Nephron (organoid): ENCODE measurements at regions not wholly inside any gene's neighbourhood (a gene's known extent, or its start where the extent isn't known, plus 50 kb on each side); places are given as distances from the start of the nearest gene placed in this dataset.

Experiments
- H3K27ac Mint-ChIP-seq, 3 experiments: 2 replicates each; pipeline ENCODE4 v1.8.0; 2020; ENCODE audit warnings: mixed read lengths in 3 of 3, mild to moderate bottlenecking in 2 of 3, moderate library complexity in 1 of 3
- H3K27me3 Mint-ChIP-seq: 2 replicates; pipeline ENCODE4 v1.8.0; 2021; ENCODE audit warnings: low read depth, mild to moderate bottlenecking, moderate library complexity, mixed read lengths
- H3K36me3 Mint-ChIP-seq: 2 replicates; pipeline ENCODE4 v1.8.0; 2020; ENCODE audit warnings: low read depth, mixed read lengths
- H3K4me1 Mint-ChIP-seq: 2 replicates; pipeline ENCODE4 v1.8.0; 2020; ENCODE audit warnings: mixed read lengths
- H3K4me3 Mint-ChIP-seq, 3 experiments: 2 replicates each; pipeline ENCODE4 v1.8.0; 2020; ENCODE audit warnings: mild to moderate bottlenecking in 3 of 3, mixed read lengths in 3 of 3, moderate library complexity in 2 of 3
- H3K9me3 Mint-ChIP-seq: 2 replicates; pipeline ENCODE4 v1.8.0; 2020; ENCODE audit warnings: mixed read lengths
- TF ChIP-seq, protein P1 (sequence below), 3 experiments: fragments of 200-600 bp; sonication (generic); IDR thresholded peaks; one replicate each; pipeline ENCODE4 v1.5.0; 2021; ENCODE audit warnings: antibody characterized with exemption in 3 of 3; ENCODE audit not compliant: unreplicated experiment in 3 of 3

DNA sequence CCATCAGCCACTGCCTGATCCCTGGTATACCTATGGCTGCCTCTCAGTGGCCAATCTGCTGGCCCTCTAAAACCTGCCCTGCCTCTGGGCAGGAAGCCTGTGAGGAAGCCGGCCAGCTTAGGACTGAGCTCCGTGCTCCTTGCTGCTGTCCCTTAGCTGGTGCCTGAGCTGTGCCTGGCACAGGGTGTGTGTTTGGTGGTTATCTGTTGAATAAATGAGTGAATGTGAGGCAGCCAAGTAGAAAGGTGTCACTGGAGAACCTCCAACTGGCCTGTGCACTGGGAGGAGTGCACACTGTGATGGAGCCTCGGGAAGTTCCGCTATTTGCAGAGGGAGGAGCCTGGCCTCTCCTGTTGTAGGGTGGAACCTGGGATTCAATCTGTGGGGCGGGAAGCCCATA lies 63.4 kb upstream of the STUM start:
- Mint-ChIP-seq H3K36me3 (no peaks in the 10 kb centered on the region), H3K27ac (no peak overlapping the region)

DNA sequence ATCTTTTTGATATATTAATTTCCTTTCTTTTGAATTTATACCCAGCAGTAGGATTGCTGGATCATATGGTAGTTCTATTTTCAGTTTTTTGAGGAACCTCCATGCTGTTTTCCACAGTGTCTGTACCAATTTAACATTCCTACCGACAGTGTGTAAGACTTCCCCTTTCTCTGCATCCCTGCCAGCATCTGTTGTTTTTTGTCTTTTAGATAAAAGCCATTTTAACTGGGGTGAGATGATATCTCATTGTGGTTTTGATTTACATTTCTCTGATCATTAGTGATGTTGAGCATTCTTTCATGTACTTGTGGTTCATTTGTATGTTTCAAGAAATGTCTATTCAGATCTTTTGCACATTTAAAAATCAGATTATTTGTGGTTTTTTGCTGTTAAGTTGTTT lies 62.4 kb upstream of the STUM start:
- peaks cover 27% of the 10 kb centered on the region for H3K4me1 Mint-ChIP-seq
- no peak overlapping the region for H3K4me3 Mint-ChIP-seq
- H3K27ac Mint-ChIP-seq: no peak overlapping the region
- H3K9me3 Mint-ChIP-seq: peaks cover 4% of the 10 kb centered on the region
- no peaks in the 10 kb centered on the region for H3K36me3 Mint-ChIP-seq
- H3K27me3 Mint-ChIP-seq: peaks cover 21% of the 10 kb centered on the region
- TF ChIP-seq, protein P1, sequence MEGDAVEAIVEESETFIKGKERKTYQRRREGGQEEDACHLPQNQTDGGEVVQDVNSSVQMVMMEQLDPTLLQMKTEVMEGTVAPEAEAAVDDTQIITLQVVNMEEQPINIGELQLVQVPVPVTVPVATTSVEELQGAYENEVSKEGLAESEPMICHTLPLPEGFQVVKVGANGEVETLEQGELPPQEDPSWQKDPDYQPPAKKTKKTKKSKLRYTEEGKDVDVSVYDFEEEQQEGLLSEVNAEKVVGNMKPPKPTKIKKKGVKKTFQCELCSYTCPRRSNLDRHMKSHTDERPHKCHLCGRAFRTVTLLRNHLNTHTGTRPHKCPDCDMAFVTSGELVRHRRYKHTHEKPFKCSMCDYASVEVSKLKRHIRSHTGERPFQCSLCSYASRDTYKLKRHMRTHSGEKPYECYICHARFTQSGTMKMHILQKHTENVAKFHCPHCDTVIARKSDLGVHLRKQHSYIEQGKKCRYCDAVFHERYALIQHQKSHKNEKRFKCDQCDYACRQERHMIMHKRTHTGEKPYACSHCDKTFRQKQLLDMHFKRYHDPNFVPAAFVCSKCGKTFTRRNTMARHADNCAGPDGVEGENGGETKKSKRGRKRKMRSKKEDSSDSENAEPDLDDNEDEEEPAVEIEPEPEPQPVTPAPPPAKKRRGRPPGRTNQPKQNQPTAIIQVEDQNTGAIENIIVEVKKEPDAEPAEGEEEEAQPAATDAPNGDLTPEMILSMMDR (IDR thresholded peaks at IDR 0.05; ENCODE audit: unreplicated experiment in 3 of 3): no peak

More for the DNA sequence above, 63.4 kb upstream of the STUM start:
- H3K27me3 Mint-ChIP-seq: peaks cover 21% of the 10 kb centered on the region
- peaks cover 4% of the 10 kb centered on the region for H3K9me3 Mint-ChIP-seq
- H3K4me1 Mint-ChIP-seq: peaks cover 26% of the 10 kb centered on the region
- TF ChIP-seq, protein P1 (IDR thresholded peaks at IDR 0.05; ENCODE audit: unreplicated experiment in 3 of 3): no peak
- H3K4me3 Mint-ChIP-seq: no peak overlapping the region

DNA sequence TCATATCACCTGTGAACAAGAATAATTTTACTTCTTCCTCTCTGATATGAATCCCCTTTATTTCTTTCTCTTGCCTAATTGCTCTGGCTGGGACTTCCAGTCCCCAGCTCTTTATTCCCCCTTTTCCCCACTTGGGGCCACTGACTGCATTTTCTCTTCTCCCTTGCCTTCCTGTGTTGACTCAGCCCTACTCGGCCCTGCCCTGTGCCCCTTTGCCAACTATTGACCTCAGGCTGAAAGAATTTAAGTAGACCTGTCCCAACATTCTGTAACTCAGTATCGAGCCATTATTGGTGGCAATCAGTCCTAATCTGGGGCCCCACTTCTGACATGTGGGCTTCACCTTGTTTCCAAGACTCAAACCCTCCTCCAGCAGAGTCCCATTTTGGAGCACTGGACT lies 60.6 kb upstream of the STUM start:
- TF ChIP-seq, protein P1 (IDR thresholded peaks at IDR 0.05; ENCODE audit: unreplicated experiment in 3 of 3): no peak
- H3K27ac Mint-ChIP-seq: no peak overlapping the region
- H3K36me3 Mint-ChIP-seq: no peaks in the 10 kb centered on the region
- H3K4me1 Mint-ChIP-seq: peaks cover 13% of the 10 kb centered on the region
- H3K27me3 Mint-ChIP-seq: peaks cover 16% of the 10 kb centered on the region
- no peak overlapping the region for H3K4me3 Mint-ChIP-seq
- peaks cover 4% of the 10 kb centered on the region for H3K9me3 Mint-ChIP-seq

DNA sequence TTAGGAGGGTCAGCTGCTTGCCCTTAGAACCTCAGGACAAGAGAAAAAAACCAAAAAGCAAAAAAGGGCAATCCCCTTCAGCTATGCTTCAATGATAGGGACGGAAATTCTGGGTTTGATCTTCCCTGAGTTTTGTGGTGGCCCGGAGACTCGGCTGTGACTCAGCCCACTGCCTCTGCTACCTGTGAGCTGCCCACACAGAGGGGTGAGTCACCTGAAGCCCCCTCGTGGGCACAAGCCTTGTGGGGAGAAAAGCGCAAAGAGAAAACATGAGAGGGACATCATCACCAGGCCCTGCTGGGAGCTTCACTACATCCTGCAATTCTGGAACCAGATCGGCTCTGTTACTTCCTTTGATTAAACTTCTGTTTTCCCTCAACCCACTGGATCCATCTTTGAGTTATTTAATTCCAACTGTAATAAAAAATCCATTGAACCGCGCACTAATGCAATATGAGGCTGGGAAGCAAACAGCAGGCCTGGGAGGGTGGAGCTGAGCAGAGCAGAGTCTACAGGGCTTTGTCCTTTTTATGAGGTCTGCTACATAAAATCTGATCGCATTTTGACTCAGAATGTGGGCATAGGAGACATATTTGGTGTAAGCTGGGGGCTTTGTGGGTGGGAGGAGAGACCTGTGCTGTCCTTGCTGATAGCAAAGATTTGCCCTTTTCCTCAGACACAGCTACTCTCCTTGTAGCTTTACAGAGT lies 58.7 kb upstream of the STUM start:
- Mint-ChIP-seq H3K9me3 (peaks cover 6% of the 10 kb centered on the region), H3K27ac (no peak overlapping the region), H3K4me3 (no peak overlapping the region), H3K27me3 (peaks cover 8% of the 10 kb centered on the region), H3K4me1 (peaks cover 12% of the 10 kb centered on the region), H3K36me3 (no peaks in the 10 kb centered on the region)
- TF ChIP-seq, protein P1 (IDR thresholded peaks at IDR 0.05; ENCODE audit: unreplicated experiment in 3 of 3): no peak

DNA sequence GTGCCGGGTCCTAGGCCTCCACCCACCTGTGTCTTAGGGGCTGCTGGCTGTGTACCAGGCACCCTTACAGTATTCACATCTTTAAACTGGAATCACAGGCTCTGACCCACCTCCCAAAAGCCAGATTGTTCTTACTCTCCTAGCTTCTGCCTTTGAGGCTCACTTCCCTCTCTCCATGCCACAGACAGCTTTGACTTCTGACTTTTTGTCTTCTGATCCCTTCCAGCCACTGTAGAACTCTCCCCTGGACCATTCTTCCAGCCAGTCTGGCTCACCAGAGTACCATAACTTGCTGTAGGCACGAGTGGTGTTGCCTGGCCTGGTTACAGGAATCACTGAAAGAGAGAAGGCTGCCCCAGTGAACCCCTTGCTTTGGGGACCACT lies 58.1 kb upstream of the STUM start:
- Mint-ChIP-seq H3K9me3 (peaks cover 6% of the 10 kb centered on the region), H3K27ac (no peak overlapping the region), H3K4me3 (no peak overlapping the region), H3K36me3 (no peaks in the 10 kb centered on the region), H3K4me1 (peaks cover 12% of the 10 kb centered on the region), H3K27me3 (peaks cover 6% of the 10 kb centered on the region)
- TF ChIP-seq, protein P1 (IDR thresholded peaks at IDR 0.05; ENCODE audit: unreplicated experiment in 3 of 3): no peak
